HL-60 (cell line): ENCODE measurements at regions not wholly inside any gene's neighbourhood (a gene's known extent, or its start where the extent isn't known, plus 50 kb on each side); places are given as distances from the start of the nearest gene placed in this dataset.

ENCODE experiments used
- DNase-seq, 2 experiments: peaks; one replicate each; pipeline ENCODE4 v3.0.0-alpha.2; 2010 to 2020; ENCODE audit warnings: low read depth in 1 of 2, low spot score in 1 of 2
- H3K27ac ChIP-seq: fragments of 250-450 bp; sonication (Bioruptor Pico); replicated peaks from 2 replicates; pipeline ENCODE4 v1.5.1; 2020; ENCODE audit warnings: mild to moderate bottlenecking, moderate library complexity
- H3K27me3 ChIP-seq: fragments of 250-450 bp; sonication (Bioruptor Pico); 2 replicates; pipeline ENCODE4 v1.5.1; 2021; ENCODE audit warnings: mild to moderate bottlenecking, moderate library complexity; ENCODE audit not compliant: insufficient read depth, poor library complexity, severe bottlenecking
- H3K4me3 ChIP-seq: replicated peaks from 2 replicates; pipeline ENCODE4 v1.5.1; 2011; ENCODE audit warnings: mild to moderate bottlenecking, control low read depth, low read length; ENCODE audit not compliant: insufficient read depth
- CTCF ChIP-seq: IDR thresholded peaks from one replicate; pipeline ENCODE4 v1.5.1; 2011; ENCODE audit warnings: low read length, control low read depth, inconsistent platforms; ENCODE audit not compliant: insufficient read depth
- GABPA ChIP-seq: IDR thresholded peaks from 2 replicates; pipeline ENCODE4 v1.6.1; 2012; ENCODE audit warnings: low read depth
- POLR2AphosphoS5 ChIP-seq: IDR thresholded peaks from 2 replicates; pipeline ENCODE4 v1.6.1; 2012; ENCODE audit warnings: low read depth
- REST ChIP-seq: IDR thresholded peaks from 2 replicates; pipeline ENCODE4 v1.6.1; 2012; ENCODE audit warnings: low read depth; ENCODE audit not compliant: insufficient replicate concordance
- SPI1 ChIP-seq: IDR thresholded peaks from 2 replicates; pipeline ENCODE4 v1.6.1; 2012; ENCODE audit warnings: low read depth, mild to moderate bottlenecking, borderline replicate concordance

DNA sequence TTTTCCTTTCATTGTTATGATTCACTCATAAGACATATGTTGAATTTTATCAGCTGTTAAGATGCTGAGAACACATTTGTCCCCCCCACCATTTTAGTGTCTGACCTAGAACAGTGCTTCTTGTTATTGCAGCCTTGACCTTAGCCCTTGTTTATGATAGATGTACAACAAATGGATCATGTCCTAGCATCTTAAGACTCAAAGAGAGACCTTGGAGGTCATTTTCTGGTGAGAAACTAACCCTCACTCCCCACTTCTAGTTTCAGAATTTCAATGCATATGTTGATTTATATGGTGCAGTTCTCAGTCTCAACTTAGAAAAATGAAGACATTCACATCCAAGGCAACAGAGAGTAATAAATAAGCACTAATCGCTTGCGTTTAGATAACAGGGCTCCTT is 391.2 kb downstream of the AEBP2 start:
- TF ChIP-seq REST, result no peak
- no peak for TF ChIP-seq GABPA
- no peak for TF ChIP-seq SPI1
- no peak for TF ChIP-seq CTCF
- TF ChIP-seq POLR2AphosphoS5, result no peak
- DNase-seq, result no peak
- Histone ChIP-seq H3K27me3 (no peaks in the 10 kb centered on the region), H3K4me3 (no peak overlapping the region), H3K27ac (no peak overlapping the region)

DNA sequence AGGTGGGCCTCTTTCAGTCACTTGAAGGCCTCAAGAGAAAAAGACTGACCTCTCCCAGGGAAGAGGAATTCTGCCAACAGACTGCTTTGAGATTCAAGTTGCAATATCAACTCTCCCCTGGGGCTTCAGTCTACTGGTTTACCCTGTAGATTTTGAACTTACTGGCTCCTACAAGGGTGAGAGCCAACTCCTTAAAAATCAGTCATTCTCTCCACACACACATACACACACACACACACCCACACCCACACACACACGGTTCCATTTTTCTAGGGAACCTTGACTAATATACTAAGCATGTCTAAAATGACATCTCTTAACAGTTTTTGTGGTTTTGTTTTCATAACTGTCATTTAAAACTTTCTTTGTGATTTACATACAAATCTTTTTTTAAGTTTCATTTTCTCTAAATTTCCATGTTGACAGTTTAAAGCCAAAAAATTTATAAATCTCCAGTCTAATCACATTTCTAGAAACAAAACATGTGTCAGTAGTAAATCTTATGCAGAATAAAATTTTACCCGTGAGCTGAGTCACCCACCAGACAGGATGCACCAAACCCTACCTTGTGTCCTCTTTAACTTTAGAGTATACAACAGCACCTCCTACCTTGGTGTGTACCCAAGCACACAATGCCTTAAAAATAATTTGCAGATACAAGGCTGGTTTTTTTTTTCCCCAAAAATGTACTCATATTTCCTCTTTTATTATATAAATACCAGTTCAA is 394.6 kb downstream of the AEBP2 start:
- no peak overlapping the region for H3K27ac ChIP-seq

More for the DNA sequence above, 394.6 kb downstream of the AEBP2 start:
- no peak overlapping the region for H3K4me3 ChIP-seq
- DNase-seq, result no peak
- TF ChIP-seq SPI1 (no peak), GABPA (no peak), CTCF (no peak), POLR2AphosphoS5 (no peak), REST (no peak)
- no peaks in the 10 kb centered on the region for H3K27me3 ChIP-seq
